ENCODE measurements at regions not wholly inside any gene's neighbourhood (a gene's known extent, or its start where the extent isn't known, plus 50 kb on each side); places are given as distances from the start of the nearest gene placed in this dataset.

DNA sequence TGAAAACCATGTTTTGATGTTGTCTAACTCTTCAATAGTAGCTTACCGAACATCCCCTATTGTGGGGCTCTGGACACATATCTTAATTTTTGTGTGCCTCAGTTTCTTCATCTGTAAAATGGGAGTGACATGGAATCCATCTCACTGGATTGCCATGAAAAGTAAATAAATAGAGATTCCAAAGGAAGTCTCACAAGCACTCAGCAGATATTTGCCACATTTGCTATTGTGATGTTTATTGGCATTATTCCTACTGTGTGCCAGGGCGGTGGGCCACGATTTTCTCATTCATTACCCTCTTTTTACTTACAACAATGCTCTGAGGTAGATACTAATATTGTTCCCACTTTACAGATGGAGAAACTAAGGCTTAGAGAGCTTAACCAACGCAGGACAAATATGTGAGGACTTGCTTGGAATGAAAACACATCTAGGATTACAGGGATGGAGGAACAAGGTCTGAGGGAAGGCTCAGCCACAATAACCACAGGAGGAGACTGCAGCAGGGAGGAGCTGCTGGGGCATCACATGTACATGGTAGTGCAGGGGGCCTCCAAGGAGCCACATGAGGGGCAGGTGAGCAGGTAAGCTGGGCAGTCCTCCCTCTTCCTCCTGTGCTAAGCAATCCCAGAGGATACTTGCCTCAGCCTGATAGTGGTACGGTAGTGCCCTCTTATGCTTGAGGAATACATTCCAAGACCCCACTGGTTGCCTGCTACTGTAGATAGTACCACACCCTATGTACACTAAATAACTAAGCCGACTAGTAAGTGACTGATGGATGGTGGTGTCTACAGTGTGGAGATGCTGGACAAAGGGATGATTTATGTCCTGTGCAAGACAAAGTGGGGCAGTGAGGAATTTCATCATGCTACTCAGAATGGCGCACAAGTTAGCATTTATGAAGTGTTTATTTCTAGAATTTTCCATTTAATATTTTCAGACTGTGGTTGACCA lies 176.9 kb downstream of the FOXA2 start:
- intact Hi-C loops (cut with micrococcal nuclease): no loop called here

DNA sequence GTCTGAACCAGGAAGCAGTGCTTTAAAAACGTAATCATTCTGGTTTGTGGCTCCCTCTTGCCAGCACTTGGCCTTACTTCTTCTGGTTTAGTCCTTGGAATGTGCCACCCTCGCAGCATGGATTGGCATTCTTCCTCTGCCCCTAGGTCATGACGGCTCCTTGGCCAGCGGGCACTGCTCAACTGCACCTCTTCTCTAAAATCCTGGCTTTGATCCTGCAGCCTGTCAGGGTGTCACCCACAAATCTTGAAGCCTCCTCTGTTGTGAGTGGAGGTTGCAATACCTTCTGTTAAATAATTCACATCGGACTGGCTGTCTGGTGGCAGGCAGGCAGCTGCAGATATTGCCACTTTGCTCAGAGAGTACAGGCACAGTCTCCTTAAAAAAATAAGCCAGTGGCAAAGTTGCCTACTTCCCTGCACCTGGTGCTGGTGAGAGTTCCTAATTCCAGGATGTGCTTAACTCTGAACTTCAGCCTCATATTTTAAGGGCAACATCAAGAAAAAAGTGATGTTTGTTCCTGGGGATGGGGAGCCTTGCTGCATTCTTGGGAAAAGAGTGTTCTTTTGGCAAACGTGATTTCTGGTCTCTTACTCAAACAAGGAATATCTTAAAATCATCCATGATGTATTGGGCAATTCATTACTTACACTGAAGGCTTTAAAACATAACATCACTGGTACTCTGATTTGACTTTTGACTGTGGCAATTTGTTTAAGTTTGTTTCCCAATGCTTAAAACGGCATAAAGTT lies 179.8 kb downstream of the FOXA2 start:
- intact Hi-C loops (cut with micrococcal nuclease): no loop called here

DNA sequence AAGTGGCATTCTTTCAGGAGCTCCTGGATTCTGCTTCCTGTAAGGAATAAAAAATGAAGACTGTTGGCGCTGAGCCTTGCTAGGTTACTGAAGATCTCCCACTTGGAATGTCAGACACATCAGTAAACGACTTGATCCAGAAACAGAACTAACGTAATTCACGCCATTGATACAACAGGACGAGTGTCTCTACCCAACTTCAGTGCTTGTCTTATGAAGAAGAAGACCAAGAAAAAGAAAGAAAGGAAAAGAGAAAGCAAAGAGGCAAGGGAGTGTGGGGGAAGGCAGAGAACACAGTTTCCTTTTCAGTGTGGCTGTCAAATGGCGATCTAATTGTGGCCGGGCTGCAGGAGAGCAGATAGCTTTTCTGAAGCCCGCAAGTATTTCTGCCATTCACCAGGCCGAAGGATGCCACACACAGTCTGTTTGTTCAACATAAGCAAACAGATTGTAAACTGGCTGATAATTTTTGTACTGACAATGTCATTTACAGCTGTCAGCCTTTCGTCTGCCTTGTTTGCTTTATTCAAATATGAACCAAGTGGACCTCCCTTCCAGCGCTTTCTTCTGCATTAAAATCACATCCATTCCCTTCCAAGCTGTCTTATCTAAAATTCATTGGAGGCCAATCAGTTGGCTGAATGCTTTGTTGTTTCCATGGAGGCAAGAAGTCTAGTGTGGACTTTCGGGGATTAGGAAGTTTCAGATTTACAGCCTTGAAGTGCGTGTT lies 180.6 kb downstream of the FOXA2 start:
- intact Hi-C loops (cut with micrococcal nuclease): no loop called here

DNA sequence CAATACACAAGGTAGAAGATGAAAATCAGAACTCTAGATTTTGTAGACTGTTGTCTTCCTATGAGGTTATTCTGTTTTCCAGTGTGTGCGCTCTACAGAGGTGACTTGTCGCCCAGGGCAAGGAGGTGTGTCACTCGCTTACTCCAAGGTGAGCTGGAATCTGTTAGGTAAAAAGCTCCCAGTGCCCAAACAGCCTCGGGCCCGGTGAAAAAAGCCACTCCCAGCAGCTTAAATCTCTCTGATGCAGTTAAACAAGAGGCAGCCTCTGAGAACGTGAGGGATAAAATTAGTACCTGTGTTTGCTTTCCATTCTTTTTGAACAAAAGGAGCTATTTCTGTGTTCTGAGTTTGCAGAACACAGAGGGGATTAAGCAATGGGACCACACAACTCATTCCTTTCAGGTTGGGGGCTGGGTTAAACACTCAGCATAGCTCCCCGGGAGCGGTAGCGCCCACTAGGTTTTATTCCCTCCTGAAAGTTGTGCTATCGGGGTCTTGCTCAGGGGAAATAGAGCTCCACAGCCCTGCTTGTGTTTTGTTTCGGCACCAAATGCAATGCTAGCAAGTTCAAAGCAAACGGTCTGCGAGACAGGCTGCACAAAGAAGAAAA lies 181.2 kb downstream of the FOXA2 start:
- intact Hi-C loops (cut with micrococcal nuclease): no loop called here

DNA sequence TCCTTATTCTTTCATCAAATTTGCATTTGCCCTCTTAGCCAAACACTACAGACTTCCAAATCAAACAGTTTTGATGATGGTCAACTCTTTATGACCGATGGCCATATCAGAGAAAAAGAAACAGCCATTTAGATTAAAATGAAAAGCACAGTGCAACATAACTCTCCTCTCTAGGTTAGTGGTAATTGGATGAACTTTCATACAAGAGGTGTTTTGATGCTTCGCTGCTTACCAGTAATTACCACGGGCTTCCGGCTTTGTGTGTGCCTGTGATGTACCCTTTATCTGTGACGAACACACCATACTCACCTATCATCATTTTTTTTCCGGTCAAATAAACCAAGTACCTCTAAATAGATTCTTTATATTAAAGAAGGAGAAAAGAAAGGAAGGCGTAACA lies 181.8 kb downstream of the FOXA2 start:
- intact Hi-C loops (cut with micrococcal nuclease): no loop called here

DNA sequence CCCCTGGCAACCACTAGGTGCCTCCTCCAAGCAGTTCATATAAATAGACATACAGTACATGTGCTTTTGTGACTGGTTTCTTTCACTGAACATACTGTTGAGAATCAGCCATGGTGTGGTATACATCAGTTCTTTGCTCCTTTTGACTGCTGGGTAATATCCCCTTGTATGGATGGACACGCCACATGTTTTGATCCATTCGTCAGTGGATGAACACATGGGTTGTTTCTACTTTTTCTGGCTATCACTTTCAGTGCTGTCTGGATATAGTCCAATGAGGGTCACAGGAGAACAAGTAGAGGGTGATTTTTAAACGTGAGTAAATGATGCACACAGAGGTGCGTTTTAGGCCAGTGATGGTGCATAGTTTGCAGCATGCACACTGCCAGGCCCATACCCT lies 183.9 kb downstream of the FOXA2 start:
- intact Hi-C loops (cut with micrococcal nuclease): no loop called here

DNA sequence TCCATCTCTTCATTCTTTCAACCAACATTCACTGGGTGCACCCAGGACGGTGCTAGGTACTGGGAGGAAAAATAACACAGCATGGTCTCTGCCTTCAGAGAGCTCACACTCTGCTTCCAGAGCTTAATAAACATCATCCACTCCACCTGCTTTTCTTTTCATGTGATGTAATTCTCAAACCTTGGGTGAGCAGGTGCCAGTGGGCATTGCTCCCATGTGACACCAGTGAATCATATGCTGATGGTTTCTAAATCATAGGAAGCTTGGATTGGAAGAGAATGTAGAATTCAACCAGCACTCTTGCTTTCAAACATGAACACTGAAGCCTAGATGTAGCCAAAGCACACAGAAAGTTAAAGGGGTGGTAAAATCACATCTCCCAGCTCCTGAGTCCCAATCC lies 189.8 kb downstream of the FOXA2 start:
- intact Hi-C loops (cut with micrococcal nuclease): no loop called here

DNA sequence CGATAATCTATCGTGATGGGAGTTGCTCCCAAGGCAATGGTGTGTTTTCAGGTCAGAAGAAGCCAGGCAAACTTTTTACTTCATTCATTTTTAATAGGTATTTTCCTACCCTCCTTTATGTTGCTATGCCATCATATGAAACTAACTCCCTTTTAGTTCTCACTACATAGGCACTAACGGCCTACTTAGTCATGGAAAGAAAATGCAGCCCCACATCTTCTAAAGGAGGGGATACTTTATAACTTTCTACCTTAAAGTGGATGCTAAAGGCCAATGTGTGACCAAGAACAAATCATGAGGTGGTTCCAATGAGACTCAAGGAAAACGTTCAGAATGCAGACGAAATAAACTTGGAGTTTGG lies 193.8 kb downstream of the FOXA2 start:
- intact Hi-C loops (cut with micrococcal nuclease): no loop called here

DNA sequence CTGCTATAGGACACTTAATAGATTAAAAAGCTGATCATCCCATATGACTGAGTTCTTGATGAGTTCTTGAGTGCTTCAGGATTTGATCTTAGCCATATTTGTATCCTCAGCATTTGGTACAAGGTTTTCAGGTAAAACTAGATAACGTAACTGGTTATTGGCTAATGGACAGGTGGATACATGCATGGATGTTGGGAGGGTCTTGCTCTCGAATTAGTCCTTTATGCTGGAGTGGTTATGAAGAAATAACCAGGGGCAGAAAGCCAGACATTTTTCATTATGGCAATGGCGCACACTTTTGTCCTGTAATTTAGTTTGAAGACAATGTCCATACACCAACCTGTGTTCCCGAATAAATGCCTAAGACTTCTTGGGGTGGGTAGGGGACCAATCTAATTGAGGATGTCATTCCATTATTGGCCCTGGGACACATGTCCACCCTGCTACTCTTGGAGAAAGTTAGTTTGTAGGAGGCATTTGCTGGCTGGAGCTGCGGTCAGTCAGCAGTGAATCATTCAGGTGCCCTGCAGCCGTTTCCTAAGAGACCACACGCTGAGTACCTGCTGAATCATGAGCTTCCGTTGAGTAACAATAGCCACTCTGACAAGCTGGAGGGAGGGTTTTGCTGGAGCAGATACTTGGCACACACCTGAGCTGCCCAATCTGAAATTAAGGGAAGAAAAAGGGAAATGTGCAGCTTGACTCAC lies 194.4 kb downstream of the FOXA2 start:
- intact Hi-C loops (cut with micrococcal nuclease): no loop called here

DNA sequence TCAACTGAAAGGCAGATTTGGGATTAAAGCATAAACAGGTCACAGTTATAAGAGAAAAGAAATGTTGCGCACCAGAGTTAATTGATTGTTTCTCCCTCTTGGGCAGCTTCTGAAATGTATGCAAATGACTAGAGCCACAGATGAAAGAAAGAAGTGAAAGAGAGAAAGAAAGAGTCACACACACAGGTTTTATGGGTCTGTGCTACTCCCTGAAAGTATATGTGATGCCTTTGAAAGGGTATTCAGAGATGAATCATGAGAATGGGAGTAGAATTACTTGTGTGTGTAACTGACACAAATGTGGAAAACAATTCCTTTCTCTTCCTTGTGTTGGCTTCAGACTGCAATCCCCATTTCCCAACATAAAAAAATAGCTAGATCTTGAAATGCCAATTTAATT lies 196.9 kb downstream of the FOXA2 start:
- intact Hi-C loops (cut with micrococcal nuclease): no loop called here

DNA sequence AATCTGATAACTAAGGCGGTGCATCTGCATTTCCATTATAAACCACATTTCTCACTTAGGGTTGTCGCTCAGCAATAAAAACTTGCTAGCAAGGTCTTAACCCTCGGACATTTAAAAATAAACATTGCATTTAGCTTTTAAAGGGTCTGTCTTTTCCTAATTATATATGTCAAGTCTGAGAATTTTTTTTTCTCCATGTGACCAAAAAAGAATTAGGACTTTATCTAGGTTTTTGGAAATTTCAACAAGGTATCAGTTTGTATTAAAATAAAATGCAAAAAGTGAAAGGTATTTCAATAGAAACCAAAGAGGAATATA lies 198.1 kb downstream of the FOXA2 start:
- intact Hi-C loops (cut with micrococcal nuclease): no loop called here

DNA sequence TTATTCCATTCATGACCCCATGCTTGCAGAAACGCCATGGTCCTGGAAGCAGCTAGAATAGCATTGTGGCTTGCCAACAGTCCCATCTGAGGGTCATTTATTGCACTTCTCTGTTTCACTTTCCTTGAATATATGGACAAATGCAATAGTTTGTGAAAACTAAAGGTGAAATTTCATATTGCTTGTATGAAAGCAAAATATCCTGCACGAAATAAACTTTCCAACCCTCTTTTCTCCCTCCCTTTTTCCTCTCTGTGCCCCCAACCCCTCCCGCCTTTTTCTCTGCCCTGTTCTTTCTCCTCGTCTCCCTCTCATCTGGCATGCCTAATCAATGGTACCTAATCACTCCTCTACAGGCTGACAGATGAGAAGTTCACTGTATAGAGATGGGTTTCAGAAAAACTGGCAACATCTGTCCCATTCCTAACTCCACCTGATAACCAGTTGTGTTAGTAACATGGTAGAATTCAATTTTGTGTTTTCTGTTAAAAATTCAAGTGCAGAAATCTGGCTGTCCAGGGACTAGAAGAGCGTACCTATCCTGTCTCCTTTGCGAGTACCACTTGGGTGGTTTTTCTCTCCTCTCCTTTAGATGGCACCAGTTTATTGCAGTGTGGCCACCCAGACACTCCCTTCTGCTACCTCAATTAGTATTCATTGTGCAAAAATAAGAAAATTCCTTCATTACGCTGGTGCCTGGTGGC lies 198.6 kb downstream of the FOXA2 start:
- intact Hi-C loops (cut with micrococcal nuclease): no loop called here

DNA sequence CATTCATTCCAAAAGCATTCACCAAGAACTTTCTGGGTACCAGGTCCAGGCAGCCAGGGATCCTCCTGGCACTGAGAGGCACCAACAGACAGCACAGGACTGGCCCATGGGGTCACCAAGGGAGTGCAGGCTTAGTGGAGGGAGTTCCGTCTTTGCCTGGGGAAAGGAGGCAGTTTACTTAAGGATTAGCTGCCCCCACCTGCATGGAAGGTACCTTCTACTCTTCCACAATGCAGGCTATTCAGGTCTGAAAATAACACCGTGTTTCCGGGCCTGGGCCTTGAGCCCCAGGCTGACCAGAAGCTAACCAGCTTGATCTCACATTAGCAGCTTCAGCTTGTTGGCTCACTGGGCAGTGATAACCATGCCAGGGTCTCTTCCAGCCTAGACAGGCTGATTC lies 199.4 kb downstream of the FOXA2 start:
- intact Hi-C loops (cut with micrococcal nuclease): no loop called here

DNA sequence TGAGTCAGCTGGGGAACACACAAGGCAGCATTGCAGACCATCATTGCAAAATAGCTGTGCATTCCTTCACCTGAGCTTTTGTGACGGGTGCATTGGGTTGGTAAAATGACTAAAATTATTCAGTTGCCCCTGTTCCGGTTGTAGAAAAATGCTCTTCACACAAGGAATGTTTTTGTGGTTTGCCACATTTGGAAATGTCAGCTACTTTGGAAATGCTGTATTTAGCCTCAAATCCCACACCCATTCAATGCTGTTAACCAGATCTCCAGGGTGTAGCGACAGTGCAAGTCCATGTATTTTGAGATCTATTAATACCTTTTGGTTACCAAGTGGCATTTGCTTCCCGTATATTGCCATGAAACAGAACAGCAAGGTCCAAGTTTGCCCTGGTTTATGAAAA lies 201.2 kb downstream of the FOXA2 start:
- intact Hi-C loops (cut with micrococcal nuclease): no loop called here

DNA sequence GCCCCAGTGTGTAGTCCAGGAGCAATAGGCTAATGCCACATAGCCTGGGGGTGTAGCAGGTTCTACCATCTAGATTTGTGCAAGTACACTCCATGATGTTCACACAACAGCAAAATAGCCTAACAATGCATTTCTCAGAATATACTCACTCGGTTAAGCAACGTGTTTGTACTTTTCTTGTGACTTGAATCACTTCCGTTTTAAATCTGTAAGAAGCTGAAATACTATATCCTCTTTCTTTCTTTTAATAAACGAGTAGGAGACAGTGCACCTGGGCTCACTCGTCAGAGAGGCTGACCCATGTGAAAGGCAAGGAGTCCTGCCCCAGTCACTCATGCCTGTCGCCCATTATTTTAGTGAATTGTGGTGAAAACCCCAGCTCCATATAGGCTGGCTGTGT lies 201.6 kb downstream of the FOXA2 start:
- intact Hi-C loops (cut with micrococcal nuclease): no loop called here

DNA sequence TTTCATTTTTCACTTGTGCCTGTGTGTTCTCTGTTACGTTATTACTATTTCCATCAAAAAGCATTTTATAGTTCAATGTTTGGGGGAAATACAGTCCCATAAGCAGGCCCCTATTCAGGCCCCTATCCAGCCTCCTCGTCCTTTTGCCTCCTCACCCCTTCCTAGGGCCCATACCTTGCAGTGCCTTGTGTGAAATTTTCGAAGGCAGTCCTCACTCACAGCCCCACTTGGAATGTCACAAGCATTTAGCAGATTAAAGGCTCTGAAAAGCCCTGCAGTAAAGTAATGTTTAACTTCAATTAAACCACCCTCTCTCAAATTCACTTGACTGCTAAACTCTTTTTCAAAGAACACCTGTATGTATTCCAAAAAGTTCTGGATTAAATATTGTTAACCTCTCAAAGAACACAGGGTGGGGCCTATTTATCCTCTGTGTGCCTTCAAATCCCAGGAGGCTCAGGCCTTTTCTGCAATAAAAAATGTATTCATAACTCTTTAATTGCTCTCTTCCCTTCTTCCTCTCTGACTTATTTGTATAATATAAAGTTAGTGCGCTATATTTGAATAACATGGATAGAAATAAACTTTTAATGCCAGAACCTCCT lies 202.5 kb downstream of the FOXA2 start:
- intact Hi-C loops (cut with micrococcal nuclease): no loop called here

DNA sequence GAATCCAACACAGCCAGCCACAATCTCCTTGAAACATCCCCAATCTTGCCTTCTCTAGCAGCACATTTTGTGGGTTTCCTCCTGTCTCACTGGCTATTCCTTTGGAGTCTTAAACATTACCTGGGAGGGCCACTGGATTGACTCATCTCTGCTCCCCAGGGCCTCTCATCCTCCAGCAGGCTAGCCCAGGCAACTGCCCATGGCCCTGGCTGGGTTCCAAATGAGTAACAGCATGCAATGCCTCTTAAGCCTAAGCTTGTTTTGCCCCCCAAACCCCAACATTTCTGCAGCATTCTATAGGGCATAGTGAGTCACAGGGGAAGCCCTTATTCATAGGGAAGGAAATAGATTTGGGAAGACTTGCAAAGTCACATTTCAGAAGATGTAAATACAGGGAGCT lies 204.9 kb downstream of the FOXA2 start:
- intact Hi-C loops (cut with micrococcal nuclease): no loop called here

DNA sequence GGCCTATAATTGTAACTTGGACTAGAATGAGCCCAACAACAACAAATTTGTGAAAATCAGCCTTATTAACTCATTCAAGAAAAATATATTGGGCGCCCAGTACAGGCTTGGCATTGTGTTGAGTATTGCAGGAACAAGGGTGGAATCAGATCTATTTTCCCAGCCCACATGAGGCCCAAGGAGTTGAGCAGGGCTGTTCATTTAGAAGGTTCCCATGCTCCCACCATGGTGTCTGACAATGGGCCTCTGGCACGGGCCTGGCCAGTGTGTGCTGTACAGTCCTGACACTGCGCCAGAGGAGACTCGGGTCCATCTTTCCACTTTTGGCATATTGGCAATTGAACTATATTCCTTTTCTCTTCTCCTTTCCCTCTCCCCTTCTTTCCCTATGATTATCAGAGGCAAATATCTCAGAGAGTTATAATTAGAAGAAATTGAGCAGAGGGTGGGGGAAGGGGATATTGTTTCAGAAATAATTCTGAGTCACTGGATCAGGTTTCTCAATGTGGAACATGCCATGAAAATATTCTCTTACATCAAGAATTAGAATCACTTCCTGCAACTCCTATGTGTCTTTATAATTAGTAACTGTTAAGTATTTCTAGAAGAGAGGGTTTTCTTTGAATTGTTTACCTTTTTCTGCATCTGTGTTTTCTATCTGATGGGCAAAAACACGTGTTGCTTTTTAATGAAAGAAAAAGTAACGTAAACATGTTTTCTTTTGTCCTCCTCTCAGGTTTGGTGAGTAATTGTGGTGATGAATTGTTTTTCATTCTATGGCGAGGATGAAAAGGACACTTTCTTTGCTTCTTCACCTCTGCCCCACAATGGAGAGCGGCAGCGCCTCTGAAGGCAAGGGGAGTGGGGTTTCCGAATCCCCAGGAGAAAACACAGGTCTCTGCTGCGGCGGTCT lies 209.4 kb downstream of the FOXA2 start:
- intact Hi-C loops (cut with micrococcal nuclease): no loop called here

DNA sequence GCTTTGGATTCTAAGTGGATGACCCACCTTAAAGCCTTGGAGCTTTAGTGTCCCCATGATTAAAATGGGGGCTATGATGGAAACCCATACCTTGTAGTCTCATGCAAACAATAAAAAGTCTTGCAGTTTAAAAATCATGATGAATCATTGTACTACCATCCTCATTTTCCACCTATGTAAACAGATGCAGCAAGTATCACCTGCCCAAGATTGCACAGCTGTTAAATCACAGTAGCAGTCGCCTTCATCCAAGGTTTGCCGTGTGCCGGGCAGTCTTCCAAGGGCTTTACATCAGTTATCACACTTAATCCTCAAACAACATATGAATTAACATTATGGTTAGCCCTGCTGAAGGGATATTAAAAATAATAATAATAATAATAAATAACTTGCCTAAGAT lies 210.3 kb downstream of the FOXA2 start:
- intact Hi-C loops (cut with micrococcal nuclease): no loop called here
